Keratinocyte (primary cell): ENCODE measurements at regions not wholly inside any gene's neighbourhood (a gene's known extent, or its start where the extent isn't known, plus 50 kb on each side); places are given as distances from the start of the nearest gene placed in this dataset.

Experiments
- CTCF ChIP-seq, 3 experiments: IDR thresholded peaks in 1 of 3; conservative IDR thresholded peaks in 1 of 3; optimal IDR thresholded peaks in 1 of 3; 2 replicates in 2 of 3; 3 replicates in 1 of 3; pipeline versions ENCODE3 to v1.5.1; 2011; ENCODE audit warnings: low read length in 3 of 3, mild to moderate bottlenecking in 3 of 3, moderate library complexity in 2 of 3, control low read depth in 1 of 3, inconsistent platforms in 1 of 3; ENCODE audit not compliant: insufficient read depth in 2 of 3; ENCODE audit errors: extremely low read depth in 1 of 3
- EZH2 ChIP-seq: IDR thresholded peaks from one replicate; pipeline ENCODE4 v1.6.1; 2012; ENCODE audit warnings: inconsistent platforms, mild to moderate bottlenecking, low read length, moderate library complexity

- TF ChIP-seq EZH2 (no peak), CTCF (optimal IDR thresholded peaks at IDR 0.05 in 1 of 3, IDR thresholded peaks at IDR 0.05 in 1 of 3, conservative IDR thresholded peaks at IDR 0.05 in 1 of 3; ENCODE audit: extremely low read depth in 1 of 3, insufficient read depth in 2 of 3, low read length in 3 of 3) (no peak)
Observed at GRCh38 chr22:47248925-47249324, 486.5 kb downstream of the TBC1D22A start.
